ENCODE measurements at regions not wholly inside any gene's neighbourhood (a gene's known extent, or its start where the extent isn't known, plus 50 kb on each side); places are given as distances from the start of the nearest gene placed in this dataset.

DNA sequence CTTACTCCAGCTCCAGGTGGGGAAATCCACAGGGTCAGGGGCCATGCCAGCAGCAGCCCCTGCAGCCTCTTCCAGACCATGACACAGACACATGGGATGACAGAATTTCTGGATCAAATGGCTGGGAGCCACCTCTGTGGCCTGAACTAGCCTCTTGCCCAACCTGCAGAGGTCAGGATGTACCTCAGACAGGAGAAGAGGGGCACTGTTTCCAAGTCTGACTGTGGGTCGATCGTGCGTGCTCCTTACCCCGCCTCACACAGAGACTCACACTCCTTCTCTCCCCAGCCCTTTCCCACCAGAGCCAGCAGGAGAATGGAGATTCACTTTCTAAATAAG lies 131.9 kb downstream of the FAM43A start:
- Mint-ChIP-seq H3K9me3 (no peaks in the 10 kb centered on the region), H3K36me3 (ENCODE audit: low read depth) (no peaks in the 10 kb centered on the region), H3K4me3 (no peak overlapping the region), H3K27ac (no peak overlapping the region), H3K27me3 (ENCODE audit: low read depth, poor library complexity) (peaks cover 17% of the 10 kb centered on the region), H3K4me1 (peaks cover 9% of the 10 kb centered on the region)
- no peak for DNase-seq
- no peak for TF ChIP-seq CTCF (IDR thresholded peaks at IDR 0.05)

GRCh38 chr3:194817936-194818335 lies 132.3 kb downstream of the FAM43A start:
- Mint-ChIP-seq H3K4me3 (no peak overlapping the region), H3K27ac (no peak overlapping the region), H3K9me3 (no peaks in the 10 kb centered on the region), H3K27me3 (ENCODE audit: low read depth, poor library complexity) (peaks cover 17% of the 10 kb centered on the region), H3K4me1 (peaks cover 8% of the 10 kb centered on the region), H3K36me3 (ENCODE audit: low read depth) (no peaks in the 10 kb centered on the region)
- no peak for DNase-seq
- TF ChIP-seq CTCF (IDR thresholded peaks at IDR 0.05) = no peak

GRCh38 chr3:194824100-194824499 lies 138.4 kb downstream of the FAM43A start:
- Mint-ChIP-seq H3K4me1 (no peaks in the 10 kb centered on the region), H3K27me3 (ENCODE audit: low read depth, poor library complexity) (peaks cover 6% of the 10 kb centered on the region), H3K4me3 (no peak overlapping the region), H3K27ac (no peak overlapping the region), H3K36me3 (ENCODE audit: low read depth) (no peaks in the 10 kb centered on the region), H3K9me3 (peaks cover 7% of the 10 kb centered on the region)
- DNase-seq = no peak
- no peak for TF ChIP-seq CTCF (IDR thresholded peaks at IDR 0.05)

GRCh38 chr3:194824701-194825111 lies 139.0 kb downstream of the FAM43A start:
- DNase-seq = no peak
- Mint-ChIP-seq H3K36me3 (ENCODE audit: low read depth) (no peaks in the 10 kb centered on the region), H3K27ac (no peak overlapping the region), H3K9me3 (peaks cover 8% of the 10 kb centered on the region), H3K4me1 (no peaks in the 10 kb centered on the region), H3K27me3 (ENCODE audit: low read depth, poor library complexity) (peaks cover 2% of the 10 kb centered on the region), H3K4me3 (no peak overlapping the region)
- TF ChIP-seq CTCF (IDR thresholded peaks at IDR 0.05) = no peak

GRCh38 chr3:194826594-194826993 lies 140.9 kb downstream of the FAM43A start:
- no peaks in the 10 kb centered on the region for H3K36me3 Mint-ChIP-seq (ENCODE audit: low read depth)
- peaks cover 22% of the 10 kb centered on the region for H3K9me3 Mint-ChIP-seq
- no peak overlapping the region for H3K4me3 Mint-ChIP-seq

More at GRCh38 chr3:194826594-194826993, 140.9 kb downstream of the FAM43A start:
- H3K27me3 Mint-ChIP-seq (ENCODE audit: low read depth, poor library complexity) = peaks cover 6% of the 10 kb centered on the region
- no peak for TF ChIP-seq CTCF (IDR thresholded peaks at IDR 0.05)
- H3K4me1 Mint-ChIP-seq = peaks cover 5% of the 10 kb centered on the region
- DNase-seq = no peak
- H3K27ac Mint-ChIP-seq = no peak overlapping the region

All from nephron progenitor cell (in vitro differentiated cells).